ENCODE measurements at regions not wholly inside any gene's neighbourhood (a gene's known extent, or its start where the extent isn't known, plus 50 kb on each side); places are given as distances from the start of the nearest gene placed in this dataset.
"Not testable (repeated sequence)": the region's sequence is repeated elsewhere in the genome, so short reads cannot be mapped to it uniquely, and the experiment has no call there.

GRCh38 chr3:75395580-75396315 is 268.4 kb upstream of the FRG2C start:
- DNase-seq (ENCODE audit: insufficient read length, low spot score) = no peak
- no peak for TF ChIP-seq POLR2A (IDR thresholded peaks at IDR 0.05; ENCODE audit: low read depth, low read length)
- no peak for FAIRE-seq

GRCh38 chr3:75396316-75396802 is 267.8 kb upstream of the FRG2C start:
- TF ChIP-seq POLR2A (IDR thresholded peaks at IDR 0.05; ENCODE audit: low read depth, low read length) = no peak
- no peak for FAIRE-seq
- DNase-seq (ENCODE audit: insufficient read length, low spot score) = no peak

GRCh38 chr3:75397486-75397885 is 266.6 kb upstream of the FRG2C start:
- DNase-seq (ENCODE audit: insufficient read length, low spot score) = not testable (repeated sequence)

GRCh38 chr3:75422101-75422945 is 241.8 kb upstream of the FRG2C start:
- FAIRE-seq; DNase-seq (ENCODE audit: insufficient read length, low spot score): not testable (repeated sequence)

More at GRCh38 chr3:75397486-75397885, 266.6 kb upstream of the FRG2C start:
- not testable (repeated sequence) for FAIRE-seq

GRCh38 chr3:75425379-75425778 is 238.7 kb upstream of the FRG2C start:
- not testable (repeated sequence) for FAIRE-seq; DNase-seq (ENCODE audit: insufficient read length, low spot score)

- not testable (repeated sequence) for DNase-seq (ENCODE audit: insufficient read length, low spot score); FAIRE-seq
Measured at GRCh38 chr3:75427486-75427885, 236.6 kb upstream of the FRG2C start.

GRCh38 chr3:75427906-75428305 is 236.2 kb upstream of the FRG2C start:
- not testable (repeated sequence) for DNase-seq (ENCODE audit: insufficient read length, low spot score); FAIRE-seq

- DNase-seq (ENCODE audit: insufficient read length, low spot score) = peak; percentile 21
- FAIRE-seq = not testable (repeated sequence)
Measured at GRCh38 chr3:75429561-75430220, 234.4 kb upstream of the FRG2C start.

- not testable (repeated sequence) for DNase-seq (ENCODE audit: insufficient read length, low spot score); FAIRE-seq
Measured at GRCh38 chr3:75430406-75430805, 233.7 kb upstream of the FRG2C start.

- not testable (repeated sequence) for DNase-seq (ENCODE audit: insufficient read length, low spot score); FAIRE-seq
Measured at GRCh38 chr3:75431120-75431519, 233.0 kb upstream of the FRG2C start.

- not testable (repeated sequence) for DNase-seq (ENCODE audit: insufficient read length, low spot score); FAIRE-seq
Measured at GRCh38 chr3:75432466-75432865, 231.7 kb upstream of the FRG2C start.

GRCh38 chr3:75432885-75433284 is 231.2 kb upstream of the FRG2C start:
- FAIRE-seq = peak; percentile 27

GRCh38 chr3:75433295-75433694 is 230.8 kb upstream of the FRG2C start:
- not testable (repeated sequence) for DNase-seq (ENCODE audit: insufficient read length, low spot score); FAIRE-seq

More at GRCh38 chr3:75432885-75433284, 231.2 kb upstream of the FRG2C start:
- peak; percentile 33 for DNase-seq (ENCODE audit: insufficient read length, low spot score)

GRCh38 chr3:75434276-75434912 is 229.7 kb upstream of the FRG2C start:
- not testable (repeated sequence) for DNase-seq (ENCODE audit: insufficient read length, low spot score); FAIRE-seq
- TF ChIP-seq POLR2A (IDR thresholded peaks at IDR 0.05; ENCODE audit: low read depth, low read length) = 0 out of 2 replicates have a peak, but pooled peaks have one; percentile 4

GRCh38 chr3:75434913-75435793 is 229.0 kb upstream of the FRG2C start:
- DNase-seq (ENCODE audit: insufficient read length, low spot score) (peak; percentile 28), FAIRE-seq (peak; percentile 48)

GRCh38 chr3:75435794-75436400 is 228.2 kb upstream of the FRG2C start:
- DNase-seq (ENCODE audit: insufficient read length, low spot score) = peak; percentile 41
- FAIRE-seq = not testable (repeated sequence)

GRCh38 chr3:75440986-75441385 is 223.1 kb upstream of the FRG2C start:
- FAIRE-seq; DNase-seq (ENCODE audit: insufficient read length, low spot score): not testable (repeated sequence)

GRCh38 chr3:75444634-75445033 is 219.5 kb upstream of the FRG2C start:
- FAIRE-seq; DNase-seq (ENCODE audit: insufficient read length, low spot score): not testable (repeated sequence)
